GM12872 (cell line): ENCODE measurements at regions not wholly inside any gene's neighbourhood (a gene's known extent, or its start where the extent isn't known, plus 50 kb on each side); places are given as distances from the start of the nearest gene placed in this dataset.

Experiments used
- TF ChIP-seq, protein P1 (sequence below): IDR thresholded peaks from 3 replicates; pipeline ENCODE4 v1.5.1; 2011; ENCODE audit warnings: low read depth, mild to moderate bottlenecking, low read length, moderate library complexity; ENCODE audit not compliant: insufficient read depth

DNA sequence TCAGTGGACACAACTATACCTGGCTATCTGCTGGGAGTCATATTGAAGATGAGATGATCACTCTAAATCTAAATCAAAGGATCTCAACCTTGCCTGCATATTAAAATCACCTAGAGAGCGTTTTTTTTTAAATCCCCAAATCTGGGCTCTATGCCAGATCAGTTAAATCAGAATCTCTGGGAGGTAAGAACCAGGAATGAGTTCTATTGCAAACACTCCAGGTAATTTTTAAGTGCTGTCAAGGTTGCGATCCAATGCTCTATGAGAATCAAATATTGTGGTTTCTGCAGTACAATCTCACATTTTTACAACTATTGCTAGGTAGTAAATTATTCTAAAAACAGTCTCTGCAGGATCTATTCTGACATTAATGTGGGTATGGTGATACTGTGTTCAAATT lies 202.3 kb upstream of the OR13F1 start:
- TF ChIP-seq, protein P1, sequence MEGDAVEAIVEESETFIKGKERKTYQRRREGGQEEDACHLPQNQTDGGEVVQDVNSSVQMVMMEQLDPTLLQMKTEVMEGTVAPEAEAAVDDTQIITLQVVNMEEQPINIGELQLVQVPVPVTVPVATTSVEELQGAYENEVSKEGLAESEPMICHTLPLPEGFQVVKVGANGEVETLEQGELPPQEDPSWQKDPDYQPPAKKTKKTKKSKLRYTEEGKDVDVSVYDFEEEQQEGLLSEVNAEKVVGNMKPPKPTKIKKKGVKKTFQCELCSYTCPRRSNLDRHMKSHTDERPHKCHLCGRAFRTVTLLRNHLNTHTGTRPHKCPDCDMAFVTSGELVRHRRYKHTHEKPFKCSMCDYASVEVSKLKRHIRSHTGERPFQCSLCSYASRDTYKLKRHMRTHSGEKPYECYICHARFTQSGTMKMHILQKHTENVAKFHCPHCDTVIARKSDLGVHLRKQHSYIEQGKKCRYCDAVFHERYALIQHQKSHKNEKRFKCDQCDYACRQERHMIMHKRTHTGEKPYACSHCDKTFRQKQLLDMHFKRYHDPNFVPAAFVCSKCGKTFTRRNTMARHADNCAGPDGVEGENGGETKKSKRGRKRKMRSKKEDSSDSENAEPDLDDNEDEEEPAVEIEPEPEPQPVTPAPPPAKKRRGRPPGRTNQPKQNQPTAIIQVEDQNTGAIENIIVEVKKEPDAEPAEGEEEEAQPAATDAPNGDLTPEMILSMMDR: no peak

DNA sequence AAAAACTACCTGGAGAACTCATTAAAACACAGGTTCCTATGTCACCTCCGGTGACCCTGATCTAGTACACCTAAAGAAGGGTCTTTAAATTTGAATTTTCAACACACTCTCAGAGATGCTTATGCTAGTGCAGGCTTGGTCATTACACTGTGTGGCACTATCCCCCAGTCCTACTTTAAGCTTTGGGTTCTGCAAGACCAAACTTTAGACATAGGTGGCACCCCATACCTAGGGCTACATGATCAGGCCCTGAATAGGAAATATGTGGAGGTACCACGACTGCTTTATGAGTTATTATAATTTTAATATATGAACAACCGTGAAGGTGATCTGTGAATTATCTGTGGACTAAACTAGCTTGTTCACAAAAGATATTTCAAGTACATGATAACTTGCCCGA lies 201.3 kb upstream of the OR13F1 start:
- TF ChIP-seq, protein P1: no peak

DNA sequence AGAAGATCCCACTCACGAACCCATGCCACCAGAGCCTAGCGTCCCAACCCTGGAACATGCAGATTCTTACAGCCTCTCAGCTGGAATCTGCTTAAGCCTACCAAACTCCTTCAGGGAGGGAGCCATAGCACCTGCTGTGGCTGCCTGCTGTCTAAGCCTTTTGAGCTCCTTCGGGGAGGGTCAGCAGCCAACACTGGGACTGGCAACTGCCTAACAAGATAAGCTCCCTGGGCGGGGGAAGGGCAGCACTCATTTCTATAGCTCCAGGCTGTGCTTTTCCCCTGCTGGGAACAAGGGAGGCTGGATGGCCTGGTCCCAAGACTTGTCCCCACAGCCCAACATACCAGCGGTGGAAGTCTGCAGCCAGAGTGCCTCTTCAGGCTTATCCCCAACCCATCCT lies 199.1 kb upstream of the OR13F1 start:
- TF ChIP-seq, protein P1: no peak

DNA sequence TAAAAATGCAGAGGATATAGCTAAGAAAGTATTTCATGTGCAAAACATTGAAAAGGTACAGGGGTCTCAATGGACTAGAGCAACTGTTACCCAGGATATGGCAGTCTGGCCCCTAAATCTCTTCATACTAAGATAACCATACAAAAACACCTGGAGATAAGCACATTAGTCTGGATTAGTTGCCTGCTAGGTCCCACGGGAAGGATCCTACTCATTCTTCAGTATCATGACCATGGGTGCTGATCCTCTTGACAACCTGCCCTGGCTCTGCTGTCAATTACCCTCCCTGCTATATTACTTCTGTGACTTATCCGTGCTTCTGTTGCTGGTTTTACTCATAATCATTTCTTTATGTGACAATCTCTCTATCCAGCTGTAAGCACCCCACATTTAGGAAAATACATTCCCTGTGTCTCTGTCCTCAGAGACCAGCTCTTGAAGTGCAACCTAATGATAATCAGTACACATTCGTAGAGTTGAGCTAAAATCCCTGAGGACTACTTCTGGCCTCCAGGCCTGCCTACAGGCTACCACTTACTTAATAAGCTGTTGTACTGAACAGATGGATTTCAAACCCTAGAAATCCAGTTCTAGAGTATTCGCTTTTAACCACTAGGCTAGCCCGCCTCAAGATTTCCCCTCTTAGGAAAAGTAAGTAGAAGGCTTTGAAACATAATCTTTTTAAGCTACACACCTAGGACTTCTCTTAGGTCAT lies 190.5 kb upstream of the OR13F1 start:
- TF ChIP-seq, protein P1: no peak

DNA sequence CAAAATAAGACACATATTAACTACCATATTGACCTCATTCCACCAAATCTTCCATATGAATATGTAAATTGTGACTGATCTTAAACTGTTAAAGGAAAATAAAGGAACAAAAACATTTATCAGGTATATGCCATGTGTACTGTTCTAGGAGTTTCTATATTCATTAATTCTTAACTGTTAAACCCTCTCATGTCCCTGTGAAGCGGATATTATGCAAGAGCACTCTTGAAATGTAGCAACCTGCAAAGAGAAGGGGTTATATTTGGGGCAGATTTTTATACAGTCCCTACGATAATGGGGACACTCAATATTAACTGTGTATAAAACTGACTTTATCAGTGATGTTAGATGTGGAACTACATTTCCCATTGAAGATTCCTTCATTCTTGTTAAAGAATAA lies 184.9 kb upstream of the OR13F1 start:
- TF ChIP-seq, protein P1: no peak

DNA sequence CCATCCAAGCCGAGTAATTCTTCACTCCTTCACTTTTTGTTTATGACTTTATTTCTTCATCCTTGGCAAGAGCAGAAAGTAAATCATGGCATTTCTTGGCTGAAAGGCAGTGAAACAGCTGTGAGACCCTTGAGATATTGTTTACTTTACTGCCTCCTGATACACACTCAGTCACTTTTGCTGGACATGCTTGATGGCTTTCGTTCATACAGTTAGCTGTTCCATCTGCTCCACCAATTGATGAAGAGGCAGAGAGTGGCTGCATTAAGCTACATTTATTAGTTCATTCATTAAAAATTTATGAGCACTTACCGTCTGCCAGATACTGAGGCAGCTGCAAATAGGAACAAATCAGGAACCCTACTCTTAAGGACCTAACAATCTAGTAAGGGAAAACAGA lies 184.4 kb upstream of the OR13F1 start:
- TF ChIP-seq, protein P1: no peak

DNA sequence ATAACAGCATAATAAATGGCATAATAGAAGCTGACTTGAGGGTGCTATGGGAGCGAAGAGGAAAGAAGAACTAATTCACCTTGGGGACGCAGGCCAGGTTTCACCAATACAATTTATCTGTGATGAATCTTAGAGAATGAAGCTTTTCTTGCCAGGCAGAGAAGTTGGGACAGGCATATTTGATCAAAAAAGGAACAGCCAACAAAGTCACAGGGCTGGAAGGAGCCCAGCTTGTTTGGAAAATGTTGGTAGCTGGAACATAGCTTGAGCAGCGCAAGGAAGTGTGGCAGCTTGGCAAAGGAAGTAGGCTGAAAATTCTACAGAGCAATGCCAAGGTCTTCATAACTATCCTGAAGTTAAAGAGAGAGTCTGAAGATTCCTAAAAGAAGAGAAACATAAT lies 181.5 kb upstream of the OR13F1 start:
- TF ChIP-seq, protein P1: no peak

DNA sequence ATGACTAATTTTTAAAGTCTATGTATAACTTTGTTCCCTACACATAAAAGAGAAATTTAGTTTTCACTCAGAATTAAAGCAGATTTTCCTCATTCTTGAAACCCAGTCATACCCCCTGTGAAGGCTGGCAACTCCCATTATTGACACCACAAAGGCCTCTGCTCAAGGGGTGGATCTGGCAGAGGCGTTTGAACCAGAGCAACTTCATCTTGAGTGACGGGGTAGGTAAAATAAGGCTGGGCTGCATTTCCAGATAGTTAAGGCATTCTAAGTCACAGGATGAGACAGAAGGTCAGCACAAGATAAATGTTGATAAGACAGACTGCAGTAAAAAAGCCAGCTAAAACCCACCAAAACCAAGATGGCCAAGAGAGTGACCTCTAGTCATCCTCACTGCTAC lies 177.2 kb upstream of the OR13F1 start:
- TF ChIP-seq, protein P1: no peak
